Thyroid gland (tissue), 4 donors: ENCODE measurements at regions not wholly inside any gene's neighbourhood (a gene's known extent, or its start where the extent isn't known, plus 50 kb on each side); places are given as distances from the start of the nearest gene placed in this dataset.

ENCODE experiments used
- CTCF ChIP-seq, 6 experiments: fragments of 200-600 bp in 3 of 6; fragments of 450-650 bp in 3 of 6; sonication (generic) in 3 of 6; IDR thresholded peaks; one replicate each; pipeline ENCODE4 v1.5.1; 2016 to 2019; ENCODE audit warnings: antibody characterized with exemption in 6 of 6, mild to moderate bottlenecking in 2 of 6, inconsistent platforms in 1 of 6, moderate library complexity in 1 of 6
- POLR2A ChIP-seq, 2 donors: fragments of 450-650 bp; IDR thresholded peaks; one replicate each; pipeline ENCODE4 v1.6.1; 2017; ENCODE audit warnings: antibody characterized with exemption in 2 of 2, mild to moderate bottlenecking in 2 of 2, moderate library complexity in 1 of 2

GRCh38 chr12:125981610-125982253, 916.5 kb downstream of the AACS start:
- TF ChIP-seq CTCF (IDR thresholded peaks at IDR 0.05) (no peak), POLR2A (IDR thresholded peaks at IDR 0.05) (no peak)
